HEK293T (cell line): ENCODE measurements at regions not wholly inside any gene's neighbourhood (a gene's known extent, or its start where the extent isn't known, plus 50 kb on each side); places are given as distances from the start of the nearest gene placed in this dataset.
"Not testable (repeated sequence)": the region's sequence is repeated elsewhere in the genome, so short reads cannot be mapped to it uniquely, and the experiment has no call there.

ENCODE experiments used
- CTCF ChIA-PET: fragments of 350-600 bp; formaldehyde crosslinking; extraction: SDS; loops from one replicate; lab custom pipeline; 2021; ENCODE audit warnings: antibody characterized with exemption, inconsistent platforms; lab: Yijun Ruan, JAX
- POLR2A ChIA-PET: fragments of 350-600 bp; formaldehyde crosslinking; extraction: SDS; loops from one replicate; lab custom pipeline; 2020; ENCODE audit warnings: antibody characterized with exemption, inconsistent platforms; lab: Yijun Ruan, JAX
- DNase-seq: peaks from one replicate; pipeline ENCODE4 v3.0.0; 2012; ENCODE audit warnings: mixed read lengths; ENCODE audit errors: extremely low spot score
- ARNT ChIP-seq: fragments of 450-650 bp; IDR thresholded peaks from 2 replicates; pipeline ENCODE4 v1.6.1; 2017; ENCODE audit warnings: mild to moderate bottlenecking
- BHLHE40 ChIP-seq: fragments of 450-650 bp; IDR thresholded peaks from 2 replicates; pipeline ENCODE4 v1.6.1; 2016; ENCODE audit warnings: mild to moderate bottlenecking, moderate library complexity, borderline replicate concordance
- CTBP1 ChIP-seq: fragments of 450-650 bp; IDR thresholded peaks from 2 replicates; pipeline ENCODE4 v1.6.1; 2016; ENCODE audit warnings: borderline replicate concordance
- ELF4 ChIP-seq: fragments of 450-650 bp; IDR thresholded peaks from 2 replicates; pipeline ENCODE4 v1.6.1; 2017; ENCODE audit warnings: antibody characterized with exemption
- FOXA1 ChIP-seq: fragments of 450-650 bp; IDR thresholded peaks from 2 replicates; pipeline ENCODE4 v1.6.1; 2016; ENCODE audit warnings: mild to moderate bottlenecking
- FOXK2 ChIP-seq: fragments of 450-650 bp; IDR thresholded peaks from 2 replicates; pipeline ENCODE4 v1.6.1; 2016; ENCODE audit warnings: mild to moderate bottlenecking
- FOXM1 ChIP-seq: fragments of 450-650 bp; IDR thresholded peaks from 2 replicates; pipeline ENCODE4 v1.6.1; 2017; ENCODE audit warnings: mild to moderate bottlenecking, borderline replicate concordance
- HDGF ChIP-seq: fragments of 450-650 bp; IDR thresholded peaks from 2 replicates; pipeline ENCODE4 v1.6.1; 2017; ENCODE audit warnings: antibody characterized with exemption, borderline replicate concordance
- L3MBTL2 ChIP-seq: fragments of 450-650 bp; conservative IDR thresholded peaks from 2 replicates; pipeline ENCODE4 v1.6.1; 2016; ENCODE audit warnings: mild to moderate bottlenecking
- LEF1 ChIP-seq: fragments of 450-650 bp; IDR thresholded peaks from 2 replicates; pipeline ENCODE4 v1.6.1; 2017; ENCODE audit warnings: mild to moderate bottlenecking, borderline replicate concordance
- NFRKB ChIP-seq: fragments of 450-650 bp; IDR thresholded peaks from 2 replicates; pipeline ENCODE4 v1.6.1; 2016; ENCODE audit warnings: mild to moderate bottlenecking, moderate library complexity
- PKNOX1 ChIP-seq: fragments of 450-650 bp; IDR thresholded peaks from 2 replicates; pipeline ENCODE4 v1.6.1; 2016
- SP1 ChIP-seq: fragments of 450-650 bp; IDR thresholded peaks from 2 replicates; pipeline ENCODE4 v1.6.1; 2017
- SUZ12 ChIP-seq: fragments of 450-650 bp; IDR thresholded peaks from 2 replicates; pipeline ENCODE4 v1.6.1; 2016; ENCODE audit warnings: mild to moderate bottlenecking
- TARDBP ChIP-seq: fragments of 450-650 bp; IDR thresholded peaks from 2 replicates; pipeline ENCODE4 v1.6.1; 2016
- ZNF384 ChIP-seq: fragments of 450-650 bp; IDR thresholded peaks from 2 replicates; pipeline ENCODE4 v1.6.1; 2016

- CTCF ChIA-PET = no interaction called here
- DNase-seq = no peak
These were observed 1334.8 kb downstream of the CDH11 start for GRCh38 chr16:63787014-63787413.

GRCh38 chr16:63785170-63785569 is 1336.7 kb downstream of the CDH11 start:
- ChIA-PET POLR2A (no interaction called here), CTCF (no interaction called here)
- DNase-seq = no peak
- TF ChIP-seq L3MBTL2 (no peak), CTBP1 (no peak), NFRKB (no peak), FOXA1 (no peak), FOXK2 (no peak), SUZ12 (no peak), ZNF384 (no peak), TARDBP (no peak), HDGF (no peak), SP1 (no peak), FOXM1 (no peak), LEF1 (no peak), ARNT (no peak), ELF4 (no peak), BHLHE40 (no peak), PKNOX1 (no peak)

More at GRCh38 chr16:63787014-63787413, 1334.8 kb downstream of the CDH11 start:
- TF ChIP-seq TARDBP (no peak), SP1 (no peak), BHLHE40 (no peak)
- POLR2A ChIA-PET = no interaction called here

GRCh38 chr16:63776437-63776836 is 1345.4 kb downstream of the CDH11 start:
- TF ChIP-seq FOXK2 = no peak
- DNase-seq = no peak
- POLR2A ChIA-PET = no interaction called here

GRCh38 chr16:63776034-63776433 is 1345.8 kb downstream of the CDH11 start:
- DNase-seq = no peak
- ChIA-PET CTCF (no interaction called here), POLR2A (no interaction called here)
- no peak for TF ChIP-seq SP1
- TF ChIP-seq PKNOX1 = no peak

More at GRCh38 chr16:63776437-63776836, 1345.4 kb downstream of the CDH11 start:
- CTCF ChIA-PET = no interaction called here

GRCh38 chr16:63774302-63774701 is 1347.6 kb downstream of the CDH11 start:
- TF ChIP-seq ELF4 = no peak
- TF ChIP-seq TARDBP = no peak
- no peak for TF ChIP-seq FOXK2
- no peak for TF ChIP-seq ARNT
- TF ChIP-seq LEF1 = no peak
- ChIA-PET CTCF (no interaction called here), POLR2A (no interaction called here)
- DNase-seq = no peak

GRCh38 chr16:63769211-63769610 is 1352.7 kb downstream of the CDH11 start:
- CTCF ChIA-PET = no interaction called here
- no peak for DNase-seq
- POLR2A ChIA-PET = no interaction called here
- no peak for TF ChIP-seq SP1
- no peak for TF ChIP-seq TARDBP
- no peak for TF ChIP-seq NFRKB
- TF ChIP-seq L3MBTL2 = no peak
- TF ChIP-seq FOXA1 = no peak
- no peak for TF ChIP-seq HDGF
- no peak for TF ChIP-seq ELF4
- no peak for TF ChIP-seq LEF1
- TF ChIP-seq PKNOX1 = no peak
- no peak for TF ChIP-seq ARNT
- no peak for TF ChIP-seq FOXK2
- no peak for TF ChIP-seq ZNF384

- POLR2A ChIA-PET, CTCF ChIA-PET, DNase-seq: not testable (repeated sequence)
These were observed 1361.6 kb downstream of the CDH11 start for GRCh38 chr16:63760246-63760645.

- DNase-seq = no peak
- no peak for TF ChIP-seq BHLHE40
- no peak for TF ChIP-seq L3MBTL2
- no peak for TF ChIP-seq SUZ12
- TF ChIP-seq PKNOX1 = no peak
- no peak for TF ChIP-seq ELF4
- no peak for TF ChIP-seq ZNF384
- TF ChIP-seq TARDBP = no peak
- TF ChIP-seq LEF1 = no peak
- no peak for TF ChIP-seq FOXA1
- ChIA-PET CTCF (no interaction called here), POLR2A (no interaction called here)
These were observed 1369.5 kb downstream of the CDH11 start for GRCh38 chr16:63752347-63752746.
